ENCODE measurements at regions not wholly inside any gene's neighbourhood (a gene's known extent, or its start where the extent isn't known, plus 50 kb on each side); places are given as distances from the start of the nearest gene placed in this dataset.

- Mint-ChIP-seq H3K9me3 (ENCODE audit: unreplicated experiment) (peaks cover 4% of the 10 kb centered on the region), H3K27ac (ENCODE audit: unreplicated experiment) (no peak overlapping the region), H3K4me1 (ENCODE audit: low read depth, unreplicated experiment) (no peaks in the 10 kb centered on the region), H3K36me3 (ENCODE audit: unreplicated experiment) (peaks cover 2% of the 10 kb centered on the region), H3K27me3 (ENCODE audit: unreplicated experiment) (no peaks in the 10 kb centered on the region), H3K4me3 (ENCODE audit: unreplicated experiment) (no peak overlapping the region)
- DNase-seq = no peak
- TF ChIP-seq CTCF (IDR thresholded peaks at IDR 0.05; ENCODE audit: partially characterized antibody, unreplicated experiment) = peak; percentile 87
Observed at GRCh38 chr3:67109651-67110204, 111.6 kb downstream of the KBTBD8 start.

- Mint-ChIP-seq H3K4me1 (ENCODE audit: low read depth, unreplicated experiment) (peaks cover 1% of the 10 kb centered on the region), H3K27me3 (ENCODE audit: unreplicated experiment) (peaks cover 2% of the 10 kb centered on the region), H3K9me3 (ENCODE audit: unreplicated experiment) (no peaks in the 10 kb centered on the region), H3K36me3 (ENCODE audit: unreplicated experiment) (no peaks in the 10 kb centered on the region), H3K4me3 (ENCODE audit: unreplicated experiment) (no peak overlapping the region), H3K27ac (ENCODE audit: unreplicated experiment) (no peak overlapping the region)
- DNase-seq = peak; percentile 83
- TF ChIP-seq CTCF (IDR thresholded peaks at IDR 0.05; ENCODE audit: partially characterized antibody, unreplicated experiment) = peak; percentile 87
Observed at GRCh38 chr3:67113802-67114407, 115.8 kb downstream of the KBTBD8 start.

- Mint-ChIP-seq H3K4me1 (ENCODE audit: low read depth, unreplicated experiment) (peaks cover 15% of the 10 kb centered on the region), H3K4me3 (ENCODE audit: unreplicated experiment) (no peak overlapping the region), H3K27ac (ENCODE audit: unreplicated experiment) (no peak overlapping the region), H3K9me3 (ENCODE audit: unreplicated experiment) (no peaks in the 10 kb centered on the region), H3K27me3 (ENCODE audit: unreplicated experiment) (peaks cover 2% of the 10 kb centered on the region), H3K36me3 (ENCODE audit: unreplicated experiment) (no peaks in the 10 kb centered on the region)
- DNase-seq = no peak
- no peak for TF ChIP-seq CTCF (IDR thresholded peaks at IDR 0.05; ENCODE audit: partially characterized antibody, unreplicated experiment)
Observed at GRCh38 chr3:67118122-67118521, 120.0 kb downstream of the KBTBD8 start.

- Mint-ChIP-seq H3K36me3 (ENCODE audit: unreplicated experiment) (no peaks in the 10 kb centered on the region), H3K4me3 (ENCODE audit: unreplicated experiment) (no peak overlapping the region), H3K4me1 (ENCODE audit: low read depth, unreplicated experiment) (peaks cover 15% of the 10 kb centered on the region), H3K27me3 (ENCODE audit: unreplicated experiment) (peaks cover 2% of the 10 kb centered on the region), H3K27ac (ENCODE audit: unreplicated experiment) (no peak overlapping the region), H3K9me3 (ENCODE audit: unreplicated experiment) (no peaks in the 10 kb centered on the region)
- TF ChIP-seq CTCF (IDR thresholded peaks at IDR 0.05; ENCODE audit: partially characterized antibody, unreplicated experiment) = no peak
- DNase-seq = no peak
Observed at GRCh38 chr3:67118635-67119034, 120.5 kb downstream of the KBTBD8 start.

GRCh38 chr3:67123914-67124313 lies 125.8 kb downstream of the KBTBD8 start:
- Mint-ChIP-seq H3K4me3 (ENCODE audit: unreplicated experiment) (no peak overlapping the region), H3K36me3 (ENCODE audit: unreplicated experiment) (no peaks in the 10 kb centered on the region), H3K27me3 (ENCODE audit: unreplicated experiment) (peaks cover 3% of the 10 kb centered on the region), H3K4me1 (ENCODE audit: low read depth, unreplicated experiment) (peaks cover 14% of the 10 kb centered on the region), H3K27ac (ENCODE audit: unreplicated experiment) (peak overlapping the region; percentile 76), H3K9me3 (ENCODE audit: unreplicated experiment) (peaks cover 3% of the 10 kb centered on the region)
- TF ChIP-seq CTCF (IDR thresholded peaks at IDR 0.05; ENCODE audit: partially characterized antibody, unreplicated experiment) = no peak
- DNase-seq = peak; percentile 45

Measured in glutamatergic neuron (in vitro differentiated cells).